IMR-90 (cell line): ENCODE measurements at regions not wholly inside any gene's neighbourhood (a gene's known extent, or its start where the extent isn't known, plus 50 kb on each side); places are given as distances from the start of the nearest gene placed in this dataset.

Source experiments
- CTCF ChIP-seq: conservative IDR thresholded peaks from 2 replicates; pipeline ENCODE4 v1.5.1; 2012; ENCODE audit warnings: mild to moderate bottlenecking, low read depth, low read length, improper control_type of control experiment
- MXI1 ChIP-seq: IDR thresholded peaks from 2 replicates; pipeline ENCODE4 v1.6.1; 2012; ENCODE audit warnings: low read depth, mild to moderate bottlenecking, low read length, moderate library complexity, borderline replicate concordance
- POLR2A ChIP-seq: IDR thresholded peaks from 2 replicates; pipeline ENCODE4 v1.6.1; 2012; ENCODE audit warnings: mild to moderate bottlenecking, low read depth, low read length
- RFX5 ChIP-seq: IDR thresholded peaks from 2 replicates; pipeline ENCODE4 v1.8.0; 2012; ENCODE audit warnings: low read depth, mild to moderate bottlenecking, low read length, moderate library complexity

- TF ChIP-seq MXI1 (no peak), CTCF (no peak), RFX5 (no peak), POLR2A (no peak)
These were observed 362.1 kb downstream of the DDX10 start for GRCh38 chr11:109026891-109027489.
